Panc1 (cell line): ENCODE measurements at regions not wholly inside any gene's neighbourhood (a gene's known extent, or its start where the extent isn't known, plus 50 kb on each side); places are given as distances from the start of the nearest gene placed in this dataset.

Source experiments
- ATAC-seq: fragments of 200-7000 bp; cut with Tn5 transposase; 2 replicates; pipeline ENCODE4 v1.9.1; 2020; ENCODE audit warnings: mild to moderate bottlenecking, moderate library complexity
- BruUV-seq: library from RNA; stranded (reverse); fragments of 400-500 nt; replicated peaks from 2 replicates; lab custom pipeline; 2021; lab: Mats Ljungman, UMichigan
- CTCF ChIA-PET: fragments of 300-600 bp; sonication (Branson Sonifier 250); formaldehyde crosslinking; loops from one replicate; lab custom pipeline; 2022; ENCODE audit warnings: antibody characterized with exemption; lab: Charles Lee
- POLR2A ChIA-PET: fragments of 300-600 bp; sonication (Branson Sonifier 250); formaldehyde crosslinking; loops from one replicate; lab custom pipeline; 2022; ENCODE audit warnings: antibody characterized with exemption; lab: Charles Lee
- DNase-seq: peaks from one replicate; pipeline ENCODE4 v3.0.0-alpha.2; 2010; ENCODE audit warnings: low read depth, low spot score
- H3K27ac ChIP-seq: 2 replicates; pipeline ENCODE4 v1.5.1; 2011; ENCODE audit warnings: mild to moderate bottlenecking, low read length, inconsistent platforms
- H3K27me3 ChIP-seq: fragments of 200-500 bp; sonication (Bioruptor generic); 2 replicates; pipeline ENCODE4 v1.6.0; 2014; ENCODE audit warnings: low read length, inconsistent platforms; ENCODE audit not compliant: control insufficient read depth, insufficient read depth
- H3K36me3 ChIP-seq: fragments of 200-500 bp; sonication (Bioruptor generic); 2 replicates; pipeline ENCODE4 v1.5.1; 2014; ENCODE audit warnings: inconsistent platforms, mild to moderate bottlenecking, low read length, moderate library complexity; ENCODE audit not compliant: control insufficient read depth, insufficient read depth
- H3K4me1 ChIP-seq: 2 replicates; pipeline ENCODE4 v1.5.1; 2011; ENCODE audit warnings: inconsistent platforms, mild to moderate bottlenecking, low read length, moderate library complexity; ENCODE audit not compliant: control insufficient read depth, insufficient read depth
- H3K4me3 ChIP-seq, 2 experiments: 2 replicates each; pipeline ENCODE4 v1.5.1; 2011 to 2012; ENCODE audit warnings: low read depth in 2 of 2, low read length in 2 of 2, mild to moderate bottlenecking in 2 of 2, inconsistent platforms in 1 of 2, moderate library complexity in 1 of 2
- H3K9me3 ChIP-seq: fragments of 200-500 bp; sonication (Bioruptor generic); 2 replicates; pipeline ENCODE4 v1.5.1; 2014; ENCODE audit warnings: low read depth, mild to moderate bottlenecking, inconsistent platforms, low read length, moderate library complexity; ENCODE audit not compliant: control insufficient read depth, insufficient read depth
- CTCF ChIP-seq: fragments of 450-650 bp; IDR thresholded peaks from 2 replicates; pipeline ENCODE4 v1.5.1; 2017; ENCODE audit warnings: mild to moderate bottlenecking
- POLR2AphosphoS5 ChIP-seq: IDR thresholded peaks from 2 replicates; pipeline ENCODE4 v1.6.1; 2012; ENCODE audit warnings: mild to moderate bottlenecking, low read depth, low read length, moderate library complexity
- REST ChIP-seq, 2 experiments: IDR thresholded peaks; 2 replicates each; pipeline ENCODE4 v1.6.1; 2011 to 2012; ENCODE audit warnings: low read depth in 2 of 2, control low read depth in 1 of 2, low read length in 1 of 2, mild to moderate bottlenecking in 1 of 2, moderate library complexity in 1 of 2; ENCODE audit not compliant: insufficient read depth in 1 of 2
- SIN3A ChIP-seq: IDR thresholded peaks from 2 replicates; pipeline ENCODE4 v1.6.1; 2012; ENCODE audit warnings: low read depth, mild to moderate bottlenecking, low read length, moderate library complexity, borderline replicate concordance; ENCODE audit not compliant: insufficient read depth
- TCF7L2 ChIP-seq: IDR thresholded peaks from 2 replicates; pipeline ENCODE4 v1.6.1; 2011; ENCODE audit warnings: mild to moderate bottlenecking, low read depth, low read length, inconsistent platforms
- in situ Hi-C: cut with HindIII; loops from 2 replicates; pipeline ENCODE4 v1.10.0; 2016; ENCODE audit warnings: low sequenced_read_pairs, low pct_unique_long_range_greater_than_20kb
- intact Hi-C: fragments of 100-400 bp; cut with micrococcal nuclease; formaldehyde crosslinking; loops from one replicate; pipeline ENCODE4 v1.10.0; 2022; ENCODE audit not compliant: unreplicated experiment

- in situ Hi-C loops: no loop called here
- ChIA-PET CTCF (no interaction called here), POLR2A (no interaction called here)
- no peak overlapping the region for H3K27ac ChIP-seq
- intact Hi-C loops: no loop called here
- no peak overlapping the region for H3K4me3 ChIP-seq
- DNase-seq (no peak), ATAC-seq (no peak)
- no TSS peak for BruUV-seq
- H3K4me1 ChIP-seq: no peaks in the 10 kb centered on the region
- no peaks in the 10 kb centered on the region for H3K36me3 ChIP-seq
- H3K27me3 ChIP-seq: no peaks in the 10 kb centered on the region
- H3K9me3 ChIP-seq: no peaks in the 10 kb centered on the region
- TF ChIP-seq TCF7L2 (no peak), REST (IDR thresholded peaks at IDR 0.05; ENCODE audit: insufficient read depth in 1 of 2, low read depth in 2 of 2, low read length in 1 of 2) (no peak), SIN3A (no peak), CTCF (no peak), POLR2AphosphoS5 (no peak)
Measured at GRCh38 chr5:165781738-165782137, 2276.3 kb downstream of the MAT2B start.

GRCh38 chr5:165783024-165783423, 2277.6 kb downstream of the MAT2B start:
- ChIA-PET POLR2A (no interaction called here), CTCF (no interaction called here)
- intact Hi-C loops (no loop called here), in situ Hi-C loops (no loop called here)
- H3K27ac ChIP-seq: no peak overlapping the region
- no peaks in the 10 kb centered on the region for H3K4me1 ChIP-seq
- no peak for ATAC-seq
- no peaks in the 10 kb centered on the region for H3K36me3 ChIP-seq
- BruUV-seq: no TSS peak
- H3K9me3 ChIP-seq: no peaks in the 10 kb centered on the region
- DNase-seq: peak; percentile 35
- no peaks in the 10 kb centered on the region for H3K27me3 ChIP-seq
- H3K4me3 ChIP-seq: no peak overlapping the region
- TF ChIP-seq SIN3A: no peak
- no peak for TF ChIP-seq TCF7L2
- no peak for TF ChIP-seq POLR2AphosphoS5
- TF ChIP-seq REST (IDR thresholded peaks at IDR 0.05; ENCODE audit: insufficient read depth in 1 of 2, low read depth in 2 of 2, low read length in 1 of 2): no peak
- no peak for TF ChIP-seq CTCF
